ENCODE measurements at regions not wholly inside any gene's neighbourhood (a gene's known extent, or its start where the extent isn't known, plus 50 kb on each side); places are given as distances from the start of the nearest gene placed in this dataset.

GRCh38 chr21:22993822-22994574, 1995.8 kb downstream of the NCAM2 start:
- Mint-ChIP-seq H3K27ac (no peak overlapping the region), H3K27me3 (no peaks in the 10 kb centered on the region), H3K4me1 (no peaks in the 10 kb centered on the region), H3K4me3 (no peak overlapping the region), H3K9me3 (peaks cover 4% of the 10 kb centered on the region), H3K36me3 (ENCODE audit: low read depth) (no peaks in the 10 kb centered on the region)
- no peak for DNase-seq
- intact Hi-C loops (cut with micrococcal nuclease) = no loop called here

GRCh38 chr21:23003951-23004350, 2005.7 kb downstream of the NCAM2 start:
- no peaks in the 10 kb centered on the region for H3K27me3 Mint-ChIP-seq
- H3K27ac Mint-ChIP-seq = no peak overlapping the region
- DNase-seq = no peak
- no peaks in the 10 kb centered on the region for H3K9me3 Mint-ChIP-seq
- H3K36me3 Mint-ChIP-seq (ENCODE audit: low read depth) = no peaks in the 10 kb centered on the region
- intact Hi-C loops (cut with micrococcal nuclease) = no loop called here
- H3K4me3 Mint-ChIP-seq = no peak overlapping the region
- no peaks in the 10 kb centered on the region for H3K4me1 Mint-ChIP-seq

GRCh38 chr21:23008601-23009202, 2010.5 kb downstream of the NCAM2 start:
- H3K27me3 Mint-ChIP-seq = no peaks in the 10 kb centered on the region
- no peaks in the 10 kb centered on the region for H3K36me3 Mint-ChIP-seq (ENCODE audit: low read depth)
- no peaks in the 10 kb centered on the region for H3K4me1 Mint-ChIP-seq
- DNase-seq = no peak
- no peak overlapping the region for H3K27ac Mint-ChIP-seq
- no peaks in the 10 kb centered on the region for H3K9me3 Mint-ChIP-seq
- H3K4me3 Mint-ChIP-seq = no peak overlapping the region
- intact Hi-C loops (cut with micrococcal nuclease) = no loop called here

DNA sequence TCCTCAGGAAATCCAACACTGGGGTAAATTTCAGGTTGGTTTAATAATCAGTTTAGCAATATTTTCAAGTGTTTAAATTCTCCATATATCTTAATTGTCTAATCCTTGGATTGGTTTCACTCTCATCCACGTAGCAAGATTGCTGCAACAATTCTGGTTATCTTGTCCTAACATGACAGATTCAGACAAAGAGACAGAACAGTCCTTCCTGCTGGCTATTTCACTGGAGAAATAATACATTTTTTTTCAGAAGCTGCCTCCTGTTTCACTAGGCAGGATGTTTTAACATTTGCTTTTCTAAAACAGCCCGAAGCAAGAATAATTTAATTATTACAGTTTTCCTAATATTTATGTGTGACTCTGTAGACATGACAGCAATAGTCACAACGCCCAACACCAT, 2011.2 kb downstream of the NCAM2 start:
- intact Hi-C loops (cut with micrococcal nuclease) = no loop called here
- H3K4me3 Mint-ChIP-seq = no peak overlapping the region
- H3K27ac Mint-ChIP-seq = no peak overlapping the region
- no peaks in the 10 kb centered on the region for H3K36me3 Mint-ChIP-seq (ENCODE audit: low read depth)
- no peak for DNase-seq
- no peaks in the 10 kb centered on the region for H3K9me3 Mint-ChIP-seq
- no peaks in the 10 kb centered on the region for H3K27me3 Mint-ChIP-seq
- no peaks in the 10 kb centered on the region for H3K4me1 Mint-ChIP-seq

DNA sequence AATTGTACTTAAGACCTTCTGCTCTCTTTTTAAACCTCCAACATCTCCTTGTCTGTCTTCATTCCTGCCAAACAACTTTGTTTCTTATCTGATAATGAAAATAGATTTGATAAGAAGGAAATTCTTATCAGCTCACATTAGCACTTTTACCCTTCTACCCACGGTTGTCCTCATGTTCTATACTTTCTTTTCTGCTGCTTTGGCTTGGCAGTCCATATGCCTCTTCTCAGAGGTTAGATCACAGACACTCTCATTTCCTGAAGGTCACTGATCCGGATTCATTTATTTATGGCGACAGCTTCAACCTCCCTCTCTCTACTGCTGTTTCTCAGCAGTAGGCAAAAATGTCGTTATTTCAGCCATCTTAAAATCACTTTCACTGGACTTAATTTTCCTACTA, 2015.8 kb downstream of the NCAM2 start:
- Mint-ChIP-seq H3K27me3 (no peaks in the 10 kb centered on the region), H3K9me3 (no peaks in the 10 kb centered on the region), H3K36me3 (ENCODE audit: low read depth) (no peaks in the 10 kb centered on the region), H3K27ac (no peak overlapping the region), H3K4me1 (no peaks in the 10 kb centered on the region), H3K4me3 (no peak overlapping the region)
- DNase-seq = no peak
- intact Hi-C loops (cut with micrococcal nuclease) = no loop called here

GRCh38 chr21:23016617-23017016, 2018.4 kb downstream of the NCAM2 start:
- Mint-ChIP-seq H3K4me1 (no peaks in the 10 kb centered on the region), H3K27me3 (no peaks in the 10 kb centered on the region), H3K36me3 (ENCODE audit: low read depth) (no peaks in the 10 kb centered on the region), H3K27ac (no peak overlapping the region), H3K4me3 (no peak overlapping the region), H3K9me3 (no peaks in the 10 kb centered on the region)
- intact Hi-C loops (cut with micrococcal nuclease) = no loop called here
- no peak for DNase-seq

DNA sequence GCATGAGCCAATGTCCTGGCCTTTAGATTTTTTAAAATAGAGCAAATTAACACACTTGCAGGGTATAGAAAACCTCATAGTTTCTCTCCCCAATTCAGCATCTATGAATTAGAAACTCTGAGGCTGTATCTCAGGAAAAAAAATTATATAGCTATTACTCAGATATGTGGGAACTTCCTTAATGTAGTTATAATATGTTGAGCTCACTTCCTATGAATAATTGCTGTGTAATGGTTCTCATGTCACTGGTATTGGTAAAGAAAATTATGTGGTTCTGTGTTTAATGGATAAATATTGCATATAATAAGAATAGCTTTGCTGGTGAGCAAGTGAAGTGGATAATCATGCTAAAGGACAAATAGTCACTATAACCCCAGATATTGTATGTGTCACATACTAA, 2019.8 kb downstream of the NCAM2 start:
- no peak for DNase-seq
- H3K36me3 Mint-ChIP-seq (ENCODE audit: low read depth) = no peaks in the 10 kb centered on the region
- no peak overlapping the region for H3K27ac Mint-ChIP-seq
- no peak overlapping the region for H3K4me3 Mint-ChIP-seq
- intact Hi-C loops (cut with micrococcal nuclease) = no loop called here
- no peaks in the 10 kb centered on the region for H3K4me1 Mint-ChIP-seq
- no peaks in the 10 kb centered on the region for H3K27me3 Mint-ChIP-seq
- no peaks in the 10 kb centered on the region for H3K9me3 Mint-ChIP-seq

- Mint-ChIP-seq H3K27ac (no peak overlapping the region), H3K36me3 (ENCODE audit: low read depth) (no peaks in the 10 kb centered on the region), H3K9me3 (no peaks in the 10 kb centered on the region), H3K27me3 (no peaks in the 10 kb centered on the region), H3K4me3 (no peak overlapping the region), H3K4me1 (no peaks in the 10 kb centered on the region)
- intact Hi-C loops (cut with micrococcal nuclease) = no loop called here
- DNase-seq = no peak
Observed at GRCh38 chr21:23020969-23021368, 2022.8 kb downstream of the NCAM2 start.

DNA sequence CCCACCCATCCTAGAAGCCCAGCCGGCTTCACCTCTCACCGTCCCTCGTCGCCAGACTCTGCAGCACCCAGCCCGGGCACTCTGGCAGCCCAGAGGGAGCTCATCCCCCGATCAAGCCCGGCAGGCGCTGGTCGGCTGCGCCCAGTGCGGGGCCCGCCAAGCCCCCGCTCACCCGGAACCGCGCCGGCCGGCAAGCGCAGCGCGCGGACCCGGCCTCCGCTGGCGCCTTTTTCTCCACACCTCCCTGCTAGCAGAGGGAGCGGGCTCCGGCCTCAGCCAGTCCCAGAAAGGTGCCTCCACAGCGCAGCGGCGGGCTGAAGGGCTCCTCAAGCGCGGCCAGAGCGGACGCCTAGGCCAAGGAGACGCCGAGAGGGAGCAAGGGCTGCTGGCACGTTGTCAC, 2023.3 kb downstream of the NCAM2 start:
- H3K36me3 Mint-ChIP-seq (ENCODE audit: low read depth) = no peaks in the 10 kb centered on the region
- H3K9me3 Mint-ChIP-seq = no peaks in the 10 kb centered on the region
- no peak for DNase-seq
- H3K4me3 Mint-ChIP-seq = no peak overlapping the region
- no peaks in the 10 kb centered on the region for H3K4me1 Mint-ChIP-seq
- H3K27ac Mint-ChIP-seq = no peak overlapping the region
- intact Hi-C loops (cut with micrococcal nuclease) = no loop called here
- no peaks in the 10 kb centered on the region for H3K27me3 Mint-ChIP-seq

DNA sequence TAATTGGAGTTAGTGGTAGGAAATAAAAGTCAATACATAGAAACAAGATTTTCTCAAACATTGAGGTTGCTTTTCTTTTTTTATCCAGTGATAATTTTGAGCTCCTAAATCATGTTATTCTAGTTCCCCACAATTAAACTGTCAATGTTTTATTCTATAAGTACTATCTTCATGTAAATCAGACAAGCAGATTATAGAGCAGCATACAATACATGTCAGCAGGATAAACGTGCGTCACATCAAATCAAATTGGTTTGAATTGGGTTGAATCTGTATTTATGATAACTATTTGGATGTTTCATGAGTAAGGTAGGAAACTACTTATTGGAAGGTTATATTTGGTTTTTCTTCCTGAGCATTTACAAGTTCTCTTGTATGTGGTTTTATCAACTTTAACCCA, 2028.7 kb downstream of the NCAM2 start:
- H3K9me3 Mint-ChIP-seq = no peaks in the 10 kb centered on the region
- no peak overlapping the region for H3K4me3 Mint-ChIP-seq
- no peak for DNase-seq
- intact Hi-C loops (cut with micrococcal nuclease) = no loop called here
- no peaks in the 10 kb centered on the region for H3K4me1 Mint-ChIP-seq
- no peaks in the 10 kb centered on the region for H3K36me3 Mint-ChIP-seq (ENCODE audit: low read depth)
- no peaks in the 10 kb centered on the region for H3K27me3 Mint-ChIP-seq
- H3K27ac Mint-ChIP-seq = no peak overlapping the region

- intact Hi-C loops (cut with micrococcal nuclease) = no loop called here
- H3K9me3 Mint-ChIP-seq = no peaks in the 10 kb centered on the region
- no peak overlapping the region for H3K4me3 Mint-ChIP-seq
- no peak for DNase-seq
- no peak overlapping the region for H3K27ac Mint-ChIP-seq
- no peaks in the 10 kb centered on the region for H3K36me3 Mint-ChIP-seq (ENCODE audit: low read depth)
- H3K27me3 Mint-ChIP-seq = no peaks in the 10 kb centered on the region
- no peaks in the 10 kb centered on the region for H3K4me1 Mint-ChIP-seq
Observed at GRCh38 chr21:23039846-23040245, 2041.6 kb downstream of the NCAM2 start.

DNA sequence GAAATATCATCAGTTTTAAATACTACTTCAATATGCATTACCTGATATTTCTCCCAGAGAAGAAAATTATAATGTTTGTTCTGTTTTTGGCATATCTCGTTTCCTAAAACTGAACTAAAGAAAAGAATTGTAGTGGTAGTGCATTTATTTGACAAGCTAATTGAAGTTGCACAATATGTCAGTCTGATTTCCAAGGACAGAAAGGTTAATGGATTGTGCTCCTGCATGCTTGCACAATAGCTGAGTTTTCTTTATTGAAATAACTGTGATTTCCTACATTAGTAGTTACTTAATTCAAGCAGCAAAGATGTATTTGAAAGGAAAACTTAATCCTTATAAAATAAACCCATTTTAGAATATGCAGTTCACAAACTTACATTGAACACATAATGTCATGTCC, 2047.7 kb downstream of the NCAM2 start:
- no peak overlapping the region for H3K27ac Mint-ChIP-seq
- no peaks in the 10 kb centered on the region for H3K9me3 Mint-ChIP-seq
- H3K4me3 Mint-ChIP-seq = no peak overlapping the region
- H3K27me3 Mint-ChIP-seq = no peaks in the 10 kb centered on the region
- intact Hi-C loops (cut with micrococcal nuclease) = no loop called here
- H3K4me1 Mint-ChIP-seq = no peaks in the 10 kb centered on the region
- DNase-seq = no peak
- H3K36me3 Mint-ChIP-seq (ENCODE audit: low read depth) = no peaks in the 10 kb centered on the region

GRCh38 chr21:23067672-23068071, 2069.5 kb downstream of the NCAM2 start:
- Mint-ChIP-seq H3K27me3 (no peaks in the 10 kb centered on the region), H3K4me1 (no peaks in the 10 kb centered on the region), H3K4me3 (no peak overlapping the region), H3K36me3 (ENCODE audit: low read depth) (no peaks in the 10 kb centered on the region), H3K27ac (no peak overlapping the region), H3K9me3 (no peaks in the 10 kb centered on the region)
- DNase-seq = no peak
- intact Hi-C loops (cut with micrococcal nuclease) = no loop called here

GRCh38 chr21:23083242-23083641, 2085.0 kb downstream of the NCAM2 start:
- Mint-ChIP-seq H3K36me3 (ENCODE audit: low read depth) (no peaks in the 10 kb centered on the region), H3K9me3 (no peaks in the 10 kb centered on the region), H3K27me3 (no peaks in the 10 kb centered on the region), H3K27ac (no peak overlapping the region), H3K4me1 (no peaks in the 10 kb centered on the region), H3K4me3 (no peak overlapping the region)
- no peak for DNase-seq
- intact Hi-C loops (cut with micrococcal nuclease) = no loop called here

GRCh38 chr21:23093259-23093658, 2095.1 kb downstream of the NCAM2 start:
- intact Hi-C loops (cut with micrococcal nuclease) = no loop called here
- DNase-seq = no peak

More at GRCh38 chr21:23093259-23093658, 2095.1 kb downstream of the NCAM2 start:
- H3K9me3 Mint-ChIP-seq = no peaks in the 10 kb centered on the region
- H3K27me3 Mint-ChIP-seq = no peaks in the 10 kb centered on the region
- H3K27ac Mint-ChIP-seq = no peak overlapping the region
- no peak overlapping the region for H3K4me3 Mint-ChIP-seq
- no peaks in the 10 kb centered on the region for H3K4me1 Mint-ChIP-seq
- H3K36me3 Mint-ChIP-seq (ENCODE audit: low read depth) = no peaks in the 10 kb centered on the region
